Right hindlimb (tissue), 1 donor: ENCODE measurements at regions not wholly inside any gene's neighbourhood (a gene's known extent, or its start where the extent isn't known, plus 50 kb on each side); places are given as distances from the start of the nearest gene placed in this dataset.
A peak's percentile ranks its signal among the peaks of the same experiment; 100 is the strongest.

Source experiments
- DNase-seq: peaks from one replicate; pipeline ENCODE4 v3.0.0-alpha.2; 2018

GRCh38 chr9:129411501-129412175 is 209.3 kb downstream of the C9orf50 start:
- DNase-seq, result peak; percentile 14

- no peak for DNase-seq
These were observed 210.7 kb downstream of the C9orf50 start for GRCh38 chr9:129410226-129410625.

GRCh38 chr9:129408535-129409215 is 212.2 kb downstream of the C9orf50 start:
- DNase-seq, result peak; percentile 19

GRCh38 chr9:129407905-129408452 is 212.9 kb downstream of the C9orf50 start:
- DNase-seq, result no peak

GRCh38 chr9:129406278-129407225 is 214.3 kb downstream of the C9orf50 start:
- DNase-seq, result no peak

- no peak for DNase-seq
These were observed 215.1 kb downstream of the C9orf50 start for GRCh38 chr9:129405827-129406213.

- DNase-seq, result no peak
These were observed 215.6 kb downstream of the C9orf50 start for GRCh38 chr9:129405089-129405826.

- no peak for DNase-seq
These were observed 216.3 kb downstream of the C9orf50 start for GRCh38 chr9:129404621-129405020.

- DNase-seq, result peak; percentile 23
These were observed 216.9 kb downstream of the C9orf50 start for GRCh38 chr9:129403779-129404620.

GRCh38 chr9:129402931-129403778 is 217.7 kb downstream of the C9orf50 start:
- no peak for DNase-seq

- DNase-seq, result no peak
These were observed 218.5 kb downstream of the C9orf50 start for GRCh38 chr9:129402371-129402739.

- no peak for DNase-seq
These were observed 219.1 kb downstream of the C9orf50 start for GRCh38 chr9:129401623-129402370.

- no peak for DNase-seq
These were observed 219.8 kb downstream of the C9orf50 start for GRCh38 chr9:129400971-129401622.

- no peak for DNase-seq
These were observed 220.6 kb downstream of the C9orf50 start for GRCh38 chr9:129400001-129400970.

GRCh38 chr9:129399634-129399990 is 221.3 kb downstream of the C9orf50 start:
- DNase-seq, result no peak

GRCh38 chr9:129398961-129399633 is 221.0 kb upstream of the IER5L start:
- no peak for DNase-seq
